Transverse colon (tissue), 4 donors: ENCODE measurements at regions not wholly inside any gene's neighbourhood (a gene's known extent, or its start where the extent isn't known, plus 50 kb on each side); places are given as distances from the start of the nearest gene placed in this dataset.

ENCODE experiments used
- DNase-seq: peaks from one replicate; pipeline ENCODE4 v3.0.0-alpha.2; 2019
- H3K27ac ChIP-seq, 4 donors: fragments of 200-600 bp; sonication (generic); 2 replicates each; pipeline ENCODE4 v1.5.1; 2016 to 2018; ENCODE audit warnings: inconsistent platforms in 4 of 4
- H3K27me3 ChIP-seq: fragments of 200-600 bp; sonication (generic); 2 replicates; pipeline ENCODE4 v1.5.1; 2017; ENCODE audit warnings: inconsistent platforms
- H3K36me3 ChIP-seq, 4 donors: fragments of 200-600 bp; sonication (generic); 2 replicates each; pipeline ENCODE4 v1.5.1; 2017 to 2019; ENCODE audit warnings: inconsistent platforms in 4 of 4
- H3K4me1 ChIP-seq, 4 donors: fragments of 200-600 bp; sonication (generic); 2 replicates each; pipeline ENCODE4 v1.5.1; 2017 to 2020; ENCODE audit warnings: inconsistent platforms in 4 of 4
- H3K4me3 ChIP-seq, 4 donors: fragments of 200-600 bp; sonication (generic); 1 replicate in 1 of 4; 2 replicates in 3 of 4; pipeline versions ENCODE4 v1.5.1 to v1.6.1; 2017 to 2019; ENCODE audit warnings: inconsistent platforms in 4 of 4
- H3K9me3 ChIP-seq, 2 donors: fragments of 200-600 bp; sonication (generic); 2 replicates each; pipeline ENCODE4 v1.5.1; 2017 to 2019; ENCODE audit warnings: inconsistent platforms in 2 of 2
- EP300 ChIP-seq: sonication (generic); formaldehyde crosslinking; IDR thresholded peaks from one replicate; pipeline ENCODE4 v1.6.1; 2017; ENCODE audit warnings: antibody characterized with exemption, low read depth
- POLR2A ChIP-seq: fragments of 450-650 bp; IDR thresholded peaks from one replicate; pipeline ENCODE4 v1.6.1; 2016; ENCODE audit warnings: antibody characterized with exemption, mild to moderate bottlenecking, moderate library complexity
- POLR2AphosphoS5 ChIP-seq, 3 donors: sonication (generic); formaldehyde crosslinking; IDR thresholded peaks; one replicate each; pipeline ENCODE4 v1.6.1; 2016; ENCODE audit warnings: antibody characterized with exemption in 3 of 3
- WGBS, 2 donors: methylation state at CpG; one replicate each; pipeline ENCODE4 v1.1.5; 2018; ENCODE audit warnings: low coverage in 1 of 2; 5-methylcytosine and 5-hydroxymethylcytosine counted together
- in situ Hi-C, 4 donors: fragments of 200-750 bp; cut with MboI; loops; one replicate each; pipeline versions ENCODE4 v1.15.0 to v1.15.1; 2017; ENCODE audit warnings: low sequenced_read_pairs in 3 of 4, low pct_ligation_motif_present in 1 of 4, low pct_unique_long_range_greater_than_20kb in 1 of 4
- intact Hi-C: fragments of 100-400 bp; cut with DNase I; formaldehyde crosslinking; loops from one replicate; pipeline ENCODE4 v1.15.1; 2023; ENCODE audit warnings: low total_unique reads
- TF ChIP-seq, protein P1 (sequence below), 5 experiments: fragments of 200-600 bp in 3 of 5; fragments of 450-650 bp in 2 of 5; sonication (generic) in 3 of 5; IDR thresholded peaks; 1 replicate in 2 of 5; 2 replicates in 3 of 5; pipeline ENCODE4 v1.5.1; 2016 to 2017; ENCODE audit warnings: antibody characterized with exemption in 5 of 5, inconsistent platforms in 3 of 5, mild to moderate bottlenecking in 2 of 5, moderate library complexity in 1 of 5

DNA sequence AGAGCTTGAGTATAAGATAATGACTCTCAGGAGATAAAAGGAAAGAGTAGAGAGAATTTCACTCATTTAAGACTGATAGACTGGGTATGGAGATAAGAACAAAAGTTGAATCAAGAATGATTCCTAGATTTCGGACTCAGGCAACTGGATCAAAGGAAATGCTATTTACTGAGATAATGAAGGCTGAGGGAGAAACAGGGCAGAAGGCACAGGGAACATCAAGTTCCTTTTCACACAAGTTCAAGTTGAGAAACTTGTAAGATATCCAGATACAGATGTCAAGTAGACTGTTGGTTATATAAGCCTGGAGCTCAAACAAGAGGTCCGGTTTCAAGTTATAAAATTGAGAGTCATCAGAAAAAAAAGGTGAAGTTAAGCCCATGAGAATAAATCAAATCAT lies 360.8 kb downstream of the TNS1 start:
- intact Hi-C loops (no loop called here), in situ Hi-C loops (no loop called here)
- no peak for DNase-seq
- Histone ChIP-seq H3K4me3 (no peak overlapping the region), H3K36me3 (no peaks in the 10 kb centered on the region), H3K9me3 (no peaks in the 10 kb centered on the region), H3K4me1 (peaks cover 0 to 14% (median 0%) of the 10 kb centered on the region in 4 donors), H3K27ac (peak overlapping the region; percentile 28 to 53 (median 33)), H3K27me3 (no peaks in the 10 kb centered on the region)
- TF ChIP-seq EP300 (peak; percentile 11), POLR2AphosphoS5 (IDR thresholded peaks at IDR 0.05) (peak; percentile 7 to 60 (median 47)), POLR2A (no peak)
- TF ChIP-seq, protein P1, sequence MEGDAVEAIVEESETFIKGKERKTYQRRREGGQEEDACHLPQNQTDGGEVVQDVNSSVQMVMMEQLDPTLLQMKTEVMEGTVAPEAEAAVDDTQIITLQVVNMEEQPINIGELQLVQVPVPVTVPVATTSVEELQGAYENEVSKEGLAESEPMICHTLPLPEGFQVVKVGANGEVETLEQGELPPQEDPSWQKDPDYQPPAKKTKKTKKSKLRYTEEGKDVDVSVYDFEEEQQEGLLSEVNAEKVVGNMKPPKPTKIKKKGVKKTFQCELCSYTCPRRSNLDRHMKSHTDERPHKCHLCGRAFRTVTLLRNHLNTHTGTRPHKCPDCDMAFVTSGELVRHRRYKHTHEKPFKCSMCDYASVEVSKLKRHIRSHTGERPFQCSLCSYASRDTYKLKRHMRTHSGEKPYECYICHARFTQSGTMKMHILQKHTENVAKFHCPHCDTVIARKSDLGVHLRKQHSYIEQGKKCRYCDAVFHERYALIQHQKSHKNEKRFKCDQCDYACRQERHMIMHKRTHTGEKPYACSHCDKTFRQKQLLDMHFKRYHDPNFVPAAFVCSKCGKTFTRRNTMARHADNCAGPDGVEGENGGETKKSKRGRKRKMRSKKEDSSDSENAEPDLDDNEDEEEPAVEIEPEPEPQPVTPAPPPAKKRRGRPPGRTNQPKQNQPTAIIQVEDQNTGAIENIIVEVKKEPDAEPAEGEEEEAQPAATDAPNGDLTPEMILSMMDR (IDR thresholded peaks at IDR 0.05), result no peak
- WGBS, 2 donors, result 60 to 73% methylated on average over 2 of the region's 2 CpGs

DNA sequence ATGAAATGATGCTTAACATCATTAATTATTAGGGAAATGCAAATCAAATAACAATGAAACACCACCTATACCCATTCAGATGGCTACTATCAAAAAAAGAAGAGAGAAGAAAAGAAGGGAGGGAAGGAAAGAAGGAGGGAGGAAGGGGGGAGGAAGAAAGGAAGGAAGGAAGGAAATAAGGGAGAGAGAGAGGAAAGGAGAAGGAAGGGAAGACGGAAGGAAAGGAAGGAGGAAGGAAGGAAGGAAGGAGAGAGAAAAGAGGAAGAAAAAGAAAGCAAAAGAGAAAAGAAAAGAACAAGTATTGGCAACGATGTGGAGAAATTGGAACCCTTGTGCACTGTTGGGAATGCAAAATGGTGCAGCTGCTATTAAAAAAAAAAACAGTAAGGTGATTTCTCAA lies 363.3 kb downstream of the TNS1 start:
- 72 to 76% methylated on average over 2 of the region's 2 CpGs for WGBS, 2 donors
- Histone ChIP-seq H3K27ac (no peak overlapping the region), H3K9me3 (no peaks in the 10 kb centered on the region), H3K27me3 (no peaks in the 10 kb centered on the region), H3K36me3 (no peaks in the 10 kb centered on the region), H3K4me1 (peaks cover 0 to 14% (median 0%) of the 10 kb centered on the region in 4 donors), H3K4me3 (no peak overlapping the region)
- intact Hi-C loops (loop anchor here (10.0 kb wide), 1 partner anchor 1605 kb away; the partner anchor contains the start of genes GLB1L and STK16), in situ Hi-C loops (no loop called here)
- no peak for TF ChIP-seq POLR2AphosphoS5 (IDR thresholded peaks at IDR 0.05)
- no peak for TF ChIP-seq POLR2A
- TF ChIP-seq EP300, result no peak
- TF ChIP-seq, protein P1 (IDR thresholded peaks at IDR 0.05), result no peak
- DNase-seq, result no peak

DNA sequence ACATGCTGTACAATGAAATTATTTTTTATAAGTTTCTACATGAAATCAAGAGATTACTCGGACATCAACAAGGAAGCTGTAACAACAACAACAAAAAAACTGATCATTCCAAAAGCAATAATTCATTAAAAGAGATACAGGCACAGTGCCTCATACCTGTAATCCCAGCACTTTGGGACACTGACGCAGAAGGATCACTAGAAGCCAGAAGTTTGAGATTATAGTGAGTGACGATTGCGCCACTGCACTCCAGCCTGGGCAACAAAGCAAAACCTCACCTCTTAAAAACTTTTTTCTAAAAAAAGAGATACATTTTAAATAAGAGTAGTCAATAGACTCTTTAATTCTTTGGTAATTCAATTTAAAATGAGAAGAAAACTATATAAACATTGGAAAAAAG lies 364.3 kb downstream of the TNS1 start:
- Histone ChIP-seq H3K9me3 (no peaks in the 10 kb centered on the region), H3K4me3 (no peak overlapping the region), H3K27me3 (no peaks in the 10 kb centered on the region), H3K27ac (no peak overlapping the region), H3K36me3 (no peaks in the 10 kb centered on the region), H3K4me1 (peaks cover 0 to 8% (median 0%) of the 10 kb centered on the region in 4 donors)
- DNase-seq, result no peak
- 86 to 90% methylated on average over 4 of the region's 4 CpGs for WGBS, 2 donors
- TF ChIP-seq POLR2AphosphoS5 (IDR thresholded peaks at IDR 0.05) (no peak), EP300 (no peak), POLR2A (no peak)
- TF ChIP-seq, protein P1 (IDR thresholded peaks at IDR 0.05), result no peak
- in situ Hi-C loops (no loop called here), intact Hi-C loops (loop anchor here (10.0 kb wide), 1 partner anchor 1606 kb away; the partner anchor contains the start of genes GLB1L and STK16)

DNA sequence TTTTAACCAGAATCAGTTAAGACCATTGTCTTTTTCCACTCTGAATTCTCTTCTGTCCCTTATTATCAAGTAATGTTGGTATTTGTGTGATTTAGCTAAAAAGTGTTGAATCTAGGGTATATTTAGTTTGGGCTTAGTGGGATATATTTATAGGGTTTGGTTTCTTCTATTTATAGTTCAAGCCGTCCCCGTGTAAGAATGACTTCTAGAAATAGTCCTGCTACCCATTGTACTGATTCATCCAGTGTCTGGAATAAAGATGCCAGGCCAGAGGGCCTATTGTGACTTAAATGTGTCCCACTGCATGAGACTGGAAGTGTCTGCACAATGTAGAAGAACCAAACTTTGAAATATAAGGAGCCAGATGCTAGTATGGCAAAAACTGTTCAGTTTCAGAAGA lies 364.8 kb downstream of the TNS1 start:
- Histone ChIP-seq H3K27me3 (no peaks in the 10 kb centered on the region), H3K27ac (no peak overlapping the region), H3K4me3 (no peak overlapping the region), H3K9me3 (no peaks in the 10 kb centered on the region), H3K4me1 (peaks cover 0 to 8% (median 0%) of the 10 kb centered on the region in 4 donors), H3K36me3 (no peaks in the 10 kb centered on the region)
- intact Hi-C loops (loop anchor here (10.0 kb wide), 1 partner anchor 1607 kb away; the partner anchor contains the start of genes GLB1L and STK16), in situ Hi-C loops (no loop called here)
- DNase-seq, result no peak
- 48% methylated on average over 2 of the region's 2 CpGs; no CpG with 5 or more reads in 1 of the 2 donors for WGBS, 2 donors
- TF ChIP-seq POLR2AphosphoS5 (IDR thresholded peaks at IDR 0.05) (no peak), POLR2A (no peak)
